Activated CD4-positive, alpha-beta memory T cell treated with anti-CD3 and anti-CD28 coated beads, Interleukin-2, amount 10 ng/mL, durations not matched to agents 7 days and 5 days (primary cell): ENCODE measurements at regions not wholly inside any gene's neighbourhood (a gene's known extent, or its start where the extent isn't known, plus 50 kb on each side); places are given as distances from the start of the nearest gene placed in this dataset.
"Not testable (repeated sequence)": the region's sequence is repeated elsewhere in the genome, so short reads cannot be mapped to it uniquely, and the experiment has no call there.

ENCODE experiments used
- CTCF ChIA-PET: fragments of 350-600 bp; sonication (Branson Sonifier 250); formaldehyde crosslinking; loops from one replicate; lab custom pipeline; 2021; ENCODE audit warnings: antibody characterized with exemption, inconsistent platforms; lab: Charles Lee
- POLR2A ChIA-PET: fragments of 350-600 bp; sonication (Branson Sonifier 250); formaldehyde crosslinking; loops from one replicate; lab custom pipeline; 2021; ENCODE audit warnings: antibody characterized with exemption; lab: Charles Lee
- DNase-seq: peaks from one replicate; pipeline ENCODE4 v3.0.0-alpha.2; 2020
- H3K27ac Mint-ChIP-seq: one replicate; pipeline ENCODE4 v1.8.0; 2021; ENCODE audit warnings: mild to moderate bottlenecking, mixed read lengths
- H3K27me3 Mint-ChIP-seq: one replicate; pipeline ENCODE4 v1.8.0; 2021; ENCODE audit warnings: mixed read lengths
- H3K36me3 Mint-ChIP-seq: one replicate; pipeline ENCODE4 v1.8.0; 2021; ENCODE audit warnings: low read depth, mixed read lengths
- H3K4me1 Mint-ChIP-seq: one replicate; pipeline ENCODE4 v1.8.0; 2021; ENCODE audit warnings: mixed read lengths
- H3K4me3 Mint-ChIP-seq: one replicate; pipeline ENCODE4 v1.8.0; 2021; ENCODE audit warnings: mild to moderate bottlenecking, mixed read lengths
- H3K9me3 Mint-ChIP-seq: one replicate; pipeline ENCODE4 v1.8.0; 2021; ENCODE audit warnings: mixed read lengths

- ChIA-PET POLR2A (no interaction called here), CTCF (no interaction called here)
- Mint-ChIP-seq H3K36me3 (no peaks in the 10 kb centered on the region), H3K4me3 (no peak overlapping the region), H3K4me1 (no peaks in the 10 kb centered on the region), H3K9me3 (no peaks in the 10 kb centered on the region), H3K27ac (no peak overlapping the region), H3K27me3 (peaks cover 1% of the 10 kb centered on the region)
- no peak for DNase-seq
These were observed 60.3 kb upstream of the LYZL1 start for GRCh38 chr10:29228562-29228961.

GRCh38 chr10:29229258-29229705 is 59.6 kb upstream of the LYZL1 start:
- Mint-ChIP-seq H3K27ac (no peak overlapping the region), H3K36me3 (no peaks in the 10 kb centered on the region), H3K4me1 (no peaks in the 10 kb centered on the region), H3K4me3 (no peak overlapping the region), H3K27me3 (peaks cover 1% of the 10 kb centered on the region), H3K9me3 (no peaks in the 10 kb centered on the region)
- ChIA-PET POLR2A (no interaction called here), CTCF (no interaction called here)
- no peak for DNase-seq

GRCh38 chr10:29236910-29237309 is 52.0 kb upstream of the LYZL1 start:
- H3K4me3 Mint-ChIP-seq, CTCF ChIA-PET, H3K36me3 Mint-ChIP-seq, POLR2A ChIA-PET, H3K4me1 Mint-ChIP-seq, H3K27ac Mint-ChIP-seq, H3K27me3 Mint-ChIP-seq, DNase-seq, H3K9me3 Mint-ChIP-seq: not testable (repeated sequence)

GRCh38 chr10:29237786-29238185 is 51.1 kb upstream of the LYZL1 start:
- no peak overlapping the region for H3K4me3 Mint-ChIP-seq
- H3K27ac Mint-ChIP-seq: no peak overlapping the region
- ChIA-PET CTCF (no interaction called here), POLR2A (no interaction called here)
- no peaks in the 10 kb centered on the region for H3K27me3 Mint-ChIP-seq
- no peaks in the 10 kb centered on the region for H3K9me3 Mint-ChIP-seq
- no peak for DNase-seq
- H3K4me1 Mint-ChIP-seq: no peaks in the 10 kb centered on the region
- no peaks in the 10 kb centered on the region for H3K36me3 Mint-ChIP-seq

- H3K36me3 Mint-ChIP-seq: no peaks in the 10 kb centered on the region
- CTCF ChIA-PET: no interaction called here
- H3K4me3 Mint-ChIP-seq: no peak overlapping the region
- no peaks in the 10 kb centered on the region for H3K4me1 Mint-ChIP-seq
- DNase-seq: no peak
- H3K27ac Mint-ChIP-seq: no peak overlapping the region
- POLR2A ChIA-PET: interaction anchor here (0.6 kb wide), 1 partner anchor 294 kb away, joined by 3 read pairs; no protein-coding TSS in a partner anchor
- no peaks in the 10 kb centered on the region for H3K9me3 Mint-ChIP-seq
- no peaks in the 10 kb centered on the region for H3K27me3 Mint-ChIP-seq
These were observed 50.2 kb upstream of the LYZL1 start for GRCh38 chr10:29238523-29239135.
